Islet of Langerhans (tissue), 1 donor: ENCODE measurements at regions not wholly inside any gene's neighbourhood (a gene's known extent, or its start where the extent isn't known, plus 50 kb on each side); places are given as distances from the start of the nearest gene placed in this dataset.
"Not testable (repeated sequence)": the region's sequence is repeated elsewhere in the genome, so short reads cannot be mapped to it uniquely, and the experiment has no call there.

Experiments
- FAIRE-seq: peaks from one replicate; lab custom pipeline; 2011; peaks lifted over from hg19 to GRCh38; lab: Jason Lieb, UNC

GRCh38 chr20:26120920-26121319 is 424.3 kb upstream of the ZNF337 start:
- FAIRE-seq: not testable (repeated sequence)

GRCh38 chr20:26094498-26094897 is 397.8 kb upstream of the ZNF337 start:
- FAIRE-seq: not testable (repeated sequence)

GRCh38 chr20:26091921-26092320 is 395.3 kb upstream of the ZNF337 start:
- FAIRE-seq: not testable (repeated sequence)

- FAIRE-seq: not testable (repeated sequence)
These were observed 389.5 kb upstream of the ZNF337 start for GRCh38 chr20:26086195-26086594.

GRCh38 chr20:26073972-26074371 is 377.3 kb upstream of the ZNF337 start:
- FAIRE-seq: not testable (repeated sequence)

GRCh38 chr20:26059324-26059723 is 362.7 kb upstream of the ZNF337 start:
- FAIRE-seq: not testable (repeated sequence)

- not testable (repeated sequence) for FAIRE-seq
These were observed 361.8 kb upstream of the ZNF337 start for GRCh38 chr20:26058446-26058845.

- FAIRE-seq: peak; percentile 30
These were observed 360.6 kb upstream of the ZNF337 start for GRCh38 chr20:26057135-26057752.

GRCh38 chr20:26025792-26026191 is 329.1 kb upstream of the ZNF337 start:
- not testable (repeated sequence) for FAIRE-seq

- not testable (repeated sequence) for FAIRE-seq
These were observed 314.3 kb upstream of the ZNF337 start for GRCh38 chr20:26010942-26011276.

- not testable (repeated sequence) for FAIRE-seq
These were observed 313.7 kb upstream of the ZNF337 start for GRCh38 chr20:26010224-26010941.

- FAIRE-seq: not testable (repeated sequence)
These were observed 313.0 kb upstream of the ZNF337 start for GRCh38 chr20:26009402-26010223.

- not testable (repeated sequence) for FAIRE-seq
These were observed 311.4 kb upstream of the ZNF337 start for GRCh38 chr20:26008026-26008425.

- FAIRE-seq: not testable (repeated sequence)
These were observed 309.5 kb upstream of the ZNF337 start for GRCh38 chr20:26006164-26006563.

- FAIRE-seq: not testable (repeated sequence)
These were observed 307.3 kb upstream of the ZNF337 start for GRCh38 chr20:26003959-26004358.

GRCh38 chr20:25997367-25998038 is 300.9 kb upstream of the ZNF337 start:
- FAIRE-seq: not testable (repeated sequence)

- FAIRE-seq: no peak
These were observed 295.5 kb upstream of the ZNF337 start for GRCh38 chr20:25992146-25992545.

GRCh38 chr20:25991756-25992130 is 295.1 kb upstream of the ZNF337 start:
- no peak for FAIRE-seq

GRCh38 chr20:25991051-25991755 is 294.6 kb upstream of the ZNF337 start:
- no peak for FAIRE-seq

GRCh38 chr20:25989686-25990085 is 293.0 kb upstream of the ZNF337 start:
- not testable (repeated sequence) for FAIRE-seq

- FAIRE-seq: no peak
These were observed 292.5 kb upstream of the ZNF337 start for GRCh38 chr20:25989196-25989595.
